HUES64 (cell line): ENCODE measurements at regions not wholly inside any gene's neighbourhood (a gene's known extent, or its start where the extent isn't known, plus 50 kb on each side); places are given as distances from the start of the nearest gene placed in this dataset.
A peak's percentile ranks its signal among the peaks of the same experiment; 100 is the strongest.

Source experiments
- H3K27ac ChIP-seq: 2 replicates; pipeline ENCODE4 v1.7.0; 2013; ENCODE audit warnings: low read depth, low read length, inconsistent platforms
- H3K27me3 ChIP-seq: 2 replicates; pipeline ENCODE4 v1.6.1; 2013; ENCODE audit warnings: mild to moderate bottlenecking, low read length; ENCODE audit not compliant: insufficient read depth
- H3K36me3 ChIP-seq: 2 replicates; pipeline ENCODE4 v1.6.1; 2013; ENCODE audit warnings: mild to moderate bottlenecking, low read length; ENCODE audit not compliant: insufficient read depth
- H3K4me1 ChIP-seq: 2 replicates; pipeline ENCODE4 v1.6.1; 2013; ENCODE audit warnings: mild to moderate bottlenecking, low read length, moderate library complexity; ENCODE audit not compliant: insufficient read depth
- H3K4me3 ChIP-seq: 2 replicates; pipeline ENCODE4 v1.5.1; 2013; ENCODE audit warnings: mild to moderate bottlenecking, low read length, moderate library complexity
- H3K9ac ChIP-seq: 2 replicates; pipeline ENCODE4 v1.6.1; 2013; ENCODE audit warnings: mild to moderate bottlenecking, low read depth, low read length
- H3K9me3 ChIP-seq: 2 replicates; pipeline ENCODE4 v1.6.1; 2013; ENCODE audit warnings: low read depth, low read length; ENCODE audit not compliant: insufficient read depth
- WGBS: fragments of 150-250, 120-280 bp; methylation state at CpG from one replicate; pipeline ENCODE4 v1.1.7; 2013; ENCODE audit warnings: missing lambda C conversion rate; 5-methylcytosine and 5-hydroxymethylcytosine counted together

DNA sequence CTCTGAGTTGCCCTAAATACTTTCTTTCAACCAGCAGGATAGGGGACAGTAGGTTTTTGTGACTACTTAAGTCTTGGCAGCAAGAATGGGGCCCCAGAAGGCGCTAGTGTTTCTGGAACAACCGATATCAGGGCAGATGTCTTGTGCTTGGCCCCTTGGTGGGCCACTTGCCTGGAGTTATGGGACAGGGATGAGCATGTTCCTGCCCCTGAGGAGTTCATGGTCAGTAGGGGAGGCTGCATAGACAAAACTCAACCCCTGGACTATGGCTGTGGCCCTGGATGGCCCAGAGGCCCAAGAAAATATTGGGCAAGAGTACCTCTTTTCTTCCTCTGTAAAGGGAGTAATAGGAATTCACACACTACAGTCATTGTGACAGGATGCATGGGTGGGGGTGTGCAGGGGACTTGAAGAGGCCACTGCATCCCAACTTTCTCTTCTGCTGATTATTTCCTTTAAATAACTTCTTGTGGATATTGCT lies 57.7 kb upstream of the IGFBP3 start:
- Histone ChIP-seq H3K36me3 (no peaks in the 10 kb centered on the region), H3K4me3 (no peak overlapping the region; the same call in 1 of the 2 replicates), H3K4me1 (peaks cover 17% of the 10 kb centered on the region; the same call in 1 of the 2 replicates), H3K27me3 (no peaks in the 10 kb centered on the region), H3K9ac (peak overlapping the region; percentile 10; the same call in 1 of the 2 replicates), H3K9me3 (peaks cover 11% of the 10 kb centered on the region; the same call in 1 of the 2 replicates), H3K27ac (peak overlapping the region; percentile 41)
- 69% methylated on average over 2 of the region's 2 CpGs for WGBS

DNA sequence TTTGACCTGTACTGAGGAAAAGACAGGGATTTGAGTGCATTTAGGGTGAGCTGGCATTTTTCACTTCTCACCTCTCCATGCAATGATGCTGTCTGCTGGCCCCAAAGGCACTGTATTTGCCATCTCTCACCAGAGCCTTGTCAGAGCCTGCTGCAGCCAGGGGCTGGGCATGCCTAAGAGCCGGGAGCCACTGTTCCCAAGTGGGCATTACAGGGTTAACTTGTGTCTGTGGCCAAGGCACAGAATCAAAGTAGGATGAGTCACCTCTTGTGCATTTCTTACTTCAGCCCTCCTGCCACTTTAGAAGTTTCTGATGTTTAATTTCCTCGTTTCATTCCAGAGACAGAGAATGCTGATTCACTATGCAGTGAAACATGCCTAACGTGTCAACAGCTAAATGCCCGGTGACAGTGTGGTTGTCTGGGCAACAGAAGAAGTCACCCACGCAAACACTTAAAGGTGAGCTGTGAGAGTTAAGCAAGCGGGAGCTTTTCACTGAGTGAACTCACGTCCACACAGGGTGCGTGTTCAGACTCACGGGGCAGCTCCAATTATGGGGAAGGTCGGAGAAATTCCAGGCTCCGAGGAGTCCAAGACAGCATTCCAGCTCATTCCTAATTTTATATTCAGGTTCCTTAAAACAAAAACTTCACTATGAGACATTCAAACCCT lies 57.1 kb upstream of the IGFBP3 start:
- H3K27me3 ChIP-seq = no peaks in the 10 kb centered on the region
- H3K4me1 ChIP-seq = peaks cover 17% of the 10 kb centered on the region; the same call in 1 of the 2 replicates
- peaks cover 11% of the 10 kb centered on the region; the same call in 1 of the 2 replicates for H3K9me3 ChIP-seq
- H3K36me3 ChIP-seq = no peaks in the 10 kb centered on the region
- WGBS = 45% methylated on average over 11 of the region's 11 CpGs
- peak overlapping the region; percentile 10; the same call in 1 of the 2 replicates for H3K9ac ChIP-seq
- no peak overlapping the region; the same call in 1 of the 2 replicates for H3K4me3 ChIP-seq
- H3K27ac ChIP-seq = peak overlapping the region; percentile 41; the same call in 1 of the 2 replicates

DNA sequence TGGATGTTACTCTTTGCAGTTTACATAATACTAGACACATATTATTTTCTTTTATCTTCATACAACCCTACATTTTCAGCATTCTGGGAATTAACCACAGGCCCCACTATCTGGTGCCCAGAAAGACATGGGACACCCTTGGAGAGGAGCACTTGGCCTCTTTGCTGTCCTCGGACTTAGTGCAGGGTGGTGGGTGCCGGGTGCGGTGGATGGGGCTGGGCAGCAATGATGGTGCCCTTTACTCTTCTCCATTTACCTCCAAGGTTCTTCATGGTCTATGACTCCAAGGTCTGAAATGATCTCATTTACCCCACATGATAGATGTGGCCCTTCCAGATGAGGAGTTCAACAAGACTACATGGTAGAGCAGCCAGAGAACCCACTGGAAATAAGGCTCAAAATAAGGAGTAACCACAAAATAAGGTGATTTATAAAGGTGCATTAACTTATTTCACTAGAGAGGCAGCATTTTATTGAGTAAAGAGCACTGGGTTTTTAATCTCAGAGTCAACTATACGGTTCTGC lies 56.2 kb upstream of the IGFBP3 start:
- Histone ChIP-seq H3K4me3 (no peak overlapping the region), H3K9ac (no peak overlapping the region), H3K36me3 (no peaks in the 10 kb centered on the region), H3K9me3 (peaks cover 9% of the 10 kb centered on the region; the same call in 1 of the 2 replicates), H3K4me1 (peaks cover 17% of the 10 kb centered on the region; the same call in 1 of the 2 replicates), H3K27me3 (no peaks in the 10 kb centered on the region), H3K27ac (no peak overlapping the region)
- 100% methylated on average over 4 of the region's 4 CpGs for WGBS

DNA sequence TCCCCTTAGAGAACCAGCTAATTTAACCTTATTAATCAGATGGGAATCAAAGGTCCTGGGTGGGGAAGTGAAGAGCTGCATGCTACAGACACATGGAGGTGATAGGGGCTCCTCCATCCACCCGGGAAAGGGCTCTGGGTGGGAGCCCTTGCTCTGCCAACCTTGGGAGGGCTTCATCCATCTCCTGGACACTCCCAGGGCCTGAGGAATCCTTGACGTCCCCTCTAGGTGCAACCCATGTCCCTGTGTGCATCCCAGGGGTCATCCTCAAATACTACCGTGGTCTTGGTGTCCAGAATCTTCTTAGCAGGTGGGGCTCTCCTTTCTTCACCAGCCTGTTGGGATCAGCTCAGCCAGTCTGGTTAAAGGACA lies 55.4 kb upstream of the IGFBP3 start:
- no peaks in the 10 kb centered on the region for H3K27me3 ChIP-seq
- H3K4me1 ChIP-seq = peaks cover 17% of the 10 kb centered on the region; the same call in 1 of the 2 replicates
- H3K9ac ChIP-seq = no peak overlapping the region
- H3K27ac ChIP-seq = no peak overlapping the region
- 0 out of 2 replicates have a peak, but pooled peaks cover under 1% of the 10 kb centered on the region for H3K9me3 ChIP-seq
- 95% methylated on average over 3 of the region's 3 CpGs for WGBS
- no peaks in the 10 kb centered on the region for H3K36me3 ChIP-seq
- H3K4me3 ChIP-seq = no peak overlapping the region

DNA sequence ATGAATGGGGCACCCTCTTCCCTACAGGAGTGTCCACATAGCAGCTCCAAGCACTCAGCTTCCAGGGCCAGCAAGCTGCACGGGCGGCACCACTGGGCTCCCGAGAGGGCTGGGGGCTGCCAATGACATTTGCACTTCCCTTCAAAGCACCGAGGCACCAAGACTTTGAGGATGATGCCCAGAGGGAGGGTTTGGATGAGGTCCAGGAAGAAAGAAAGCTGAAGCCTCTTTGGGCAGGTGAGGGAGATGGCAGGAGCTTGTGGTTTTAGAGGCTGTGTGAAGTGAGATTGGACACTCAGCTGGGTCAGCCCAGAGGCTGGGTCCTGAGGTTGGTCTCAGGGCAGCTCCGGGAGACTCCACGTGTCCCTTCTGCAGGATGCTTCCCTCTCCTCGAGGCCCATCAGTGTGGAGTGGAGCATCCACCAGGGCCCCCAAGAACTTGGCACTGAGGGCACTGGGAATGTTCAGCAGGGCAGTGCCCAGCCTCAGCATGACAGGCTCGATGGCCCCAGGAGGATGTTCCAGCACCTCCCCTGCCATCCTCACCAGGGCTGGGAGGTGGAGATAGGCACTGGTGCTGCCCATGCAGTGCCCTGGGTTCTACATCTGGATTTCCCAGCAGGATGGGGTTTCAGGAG lies 54.9 kb upstream of the IGFBP3 start:
- H3K4me3 ChIP-seq = no peak overlapping the region
- no peaks in the 10 kb centered on the region for H3K27me3 ChIP-seq
- no peak overlapping the region for H3K9ac ChIP-seq
- no peak overlapping the region for H3K27ac ChIP-seq
- peaks cover 17% of the 10 kb centered on the region; the same call in 1 of the 2 replicates for H3K4me1 ChIP-seq
- H3K9me3 ChIP-seq = no peaks in the 10 kb centered on the region
- 97% methylated on average over 8 of the region's 8 CpGs for WGBS
- no peaks in the 10 kb centered on the region for H3K36me3 ChIP-seq

DNA sequence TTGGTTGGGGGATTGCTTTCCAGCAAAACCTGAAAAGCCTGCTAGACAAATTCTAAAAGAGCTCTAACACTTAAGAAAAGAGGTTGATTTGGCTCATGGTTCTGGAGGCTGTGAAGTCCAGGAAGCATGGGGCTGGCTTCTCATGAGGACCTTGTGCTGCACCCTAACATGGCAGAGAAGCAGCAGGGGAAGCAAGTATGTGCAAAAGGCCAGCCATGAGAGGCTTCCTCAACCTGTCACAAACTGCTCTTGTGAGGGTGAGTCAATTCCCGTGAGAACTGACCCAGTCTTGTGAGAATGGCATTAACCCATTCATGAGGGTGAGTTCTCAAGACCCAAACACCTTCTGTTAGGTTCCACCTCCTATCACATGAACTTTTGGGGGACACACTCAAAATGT lies 54.3 kb upstream of the IGFBP3 start:
- Histone ChIP-seq H3K27me3 (no peaks in the 10 kb centered on the region), H3K9me3 (no peaks in the 10 kb centered on the region), H3K27ac (no peak overlapping the region), H3K4me3 (no peak overlapping the region), H3K9ac (no peak overlapping the region), H3K36me3 (no peaks in the 10 kb centered on the region), H3K4me1 (peaks cover 17% of the 10 kb centered on the region; the same call in 1 of the 2 replicates)
- WGBS = 71% methylated on average over 1 of the region's 1 CpG

DNA sequence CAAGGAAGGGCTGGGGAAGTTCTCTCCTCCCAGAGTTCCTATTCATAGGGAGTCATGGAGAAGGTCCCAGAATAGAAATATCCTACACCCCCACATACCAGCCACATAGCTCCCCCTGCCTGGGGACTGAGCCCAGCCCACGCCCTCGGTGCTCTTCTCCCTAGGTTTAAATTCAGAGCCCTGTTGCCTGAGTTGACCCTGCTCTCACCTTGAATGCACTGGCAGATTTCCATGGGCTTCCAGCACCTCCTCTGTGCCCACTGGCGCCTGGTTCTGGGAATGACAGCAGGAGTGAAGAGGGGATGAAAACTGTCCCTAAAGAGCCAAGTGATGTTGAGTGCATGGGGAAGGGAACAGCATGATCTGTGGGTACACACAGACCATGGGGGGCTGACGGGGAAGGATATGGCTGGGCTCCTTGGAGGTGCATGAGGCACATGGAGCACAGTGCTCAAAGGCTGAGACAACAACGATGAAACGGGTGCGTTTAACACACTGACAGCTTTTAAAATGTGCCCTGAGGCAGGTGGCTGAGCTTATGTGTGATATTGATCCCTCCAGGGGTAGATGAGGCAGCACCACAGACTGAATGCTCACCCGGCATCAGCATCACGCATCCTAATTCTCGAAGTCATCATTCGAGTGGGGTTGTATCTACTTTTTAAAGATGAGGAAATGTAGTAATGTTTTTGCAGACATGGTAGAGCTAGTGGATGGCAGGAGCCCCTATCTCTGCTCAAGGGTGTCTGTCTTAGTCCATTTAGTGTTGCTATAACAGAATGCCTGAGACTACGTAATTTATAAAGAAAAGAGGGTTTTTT lies 53.7 kb upstream of the IGFBP3 start:
- H3K27ac ChIP-seq = no peak overlapping the region
- H3K36me3 ChIP-seq = no peaks in the 10 kb centered on the region
- no peaks in the 10 kb centered on the region for H3K9me3 ChIP-seq
- no peak overlapping the region for H3K4me3 ChIP-seq
- WGBS = 94% methylated on average over 12 of the region's 12 CpGs
- H3K27me3 ChIP-seq = no peaks in the 10 kb centered on the region
- peaks cover 17% of the 10 kb centered on the region; the same call in 1 of the 2 replicates for H3K4me1 ChIP-seq
- H3K9ac ChIP-seq = no peak overlapping the region

DNA sequence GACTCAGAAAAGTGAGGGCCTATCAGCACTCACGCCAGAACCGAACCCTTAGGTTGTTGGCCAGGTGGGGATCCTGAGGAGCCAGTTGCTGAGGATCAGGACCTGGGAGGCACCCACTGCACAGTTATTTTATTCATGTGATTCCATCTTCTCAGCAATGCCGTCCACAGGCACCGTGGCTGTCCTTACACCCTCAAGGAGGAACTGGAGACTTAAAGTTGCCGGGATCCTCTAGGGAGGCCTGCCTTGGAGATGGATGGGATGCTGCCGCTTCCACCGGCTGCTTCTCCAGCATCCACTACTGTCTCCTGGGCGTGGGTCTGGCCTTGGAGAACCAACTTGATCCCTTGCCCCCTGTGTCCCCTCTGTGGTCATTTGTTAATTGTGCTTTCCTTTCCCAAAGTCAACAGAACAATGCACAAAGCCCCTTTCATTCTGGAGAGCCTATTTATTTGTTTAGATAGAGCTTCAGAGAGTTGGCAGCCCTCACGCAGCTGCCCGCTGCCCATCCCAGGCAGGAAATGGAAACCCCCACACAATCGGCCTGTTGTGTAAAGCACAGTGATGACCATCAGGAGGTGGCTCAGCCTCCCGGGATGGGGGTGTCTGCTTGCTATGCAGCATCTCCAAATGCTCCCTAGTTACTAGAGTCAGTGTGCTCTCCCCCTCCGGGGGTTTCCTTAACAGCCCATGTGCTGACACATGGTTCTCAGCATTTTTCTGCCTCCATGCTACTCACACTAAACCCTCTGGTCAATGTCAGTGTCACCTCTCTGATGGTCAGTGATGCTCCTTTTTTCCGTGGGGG lies 52.9 kb upstream of the IGFBP3 start:
- Histone ChIP-seq H3K9ac (no peak overlapping the region), H3K27ac (no peak overlapping the region), H3K27me3 (no peaks in the 10 kb centered on the region), H3K9me3 (no peaks in the 10 kb centered on the region), H3K4me1 (peaks cover 15% of the 10 kb centered on the region; the same call in 1 of the 2 replicates), H3K36me3 (no peaks in the 10 kb centered on the region), H3K4me3 (no peak overlapping the region)
- WGBS = 91% methylated on average over 14 of the region's 14 CpGs

DNA sequence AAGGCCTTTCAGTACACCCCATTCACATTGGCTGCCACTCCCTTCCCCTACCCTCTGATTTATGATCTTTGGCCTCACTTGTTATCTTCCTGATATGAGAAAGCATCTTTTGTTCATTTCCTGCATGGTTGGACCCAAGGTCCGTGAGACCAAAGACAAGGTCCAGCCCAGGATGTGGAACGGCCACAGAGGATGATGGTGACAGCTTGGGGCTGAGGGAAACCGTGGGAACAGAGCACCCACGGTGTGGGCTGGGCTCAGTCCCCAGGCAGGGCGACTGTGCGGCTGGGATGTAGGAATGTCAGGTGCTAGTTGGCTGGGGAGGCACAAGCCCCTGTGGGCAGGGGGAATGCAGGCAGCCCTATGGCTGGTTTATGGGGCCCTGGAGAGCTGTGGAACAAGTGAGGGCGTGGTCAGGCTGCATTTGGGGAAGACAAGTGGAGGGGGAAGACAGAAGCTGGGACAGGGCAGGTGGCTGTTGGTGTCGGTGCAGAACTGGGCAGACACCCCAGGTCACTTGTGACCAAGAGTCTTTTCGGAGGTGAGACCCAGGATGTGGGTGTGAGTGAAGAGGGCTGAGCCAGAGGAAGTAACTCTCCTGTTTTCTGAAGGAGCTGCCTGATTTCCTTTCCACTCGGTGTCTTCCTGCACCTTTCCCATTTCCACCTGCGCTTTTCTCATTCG lies 51.7 kb upstream of the IGFBP3 start:
- Histone ChIP-seq H3K4me3 (no peak overlapping the region), H3K9ac (no peak overlapping the region), H3K27me3 (no peaks in the 10 kb centered on the region), H3K9me3 (no peaks in the 10 kb centered on the region), H3K36me3 (no peaks in the 10 kb centered on the region), H3K27ac (no peak overlapping the region), H3K4me1 (peaks cover 4% of the 10 kb centered on the region; the same call in 1 of the 2 replicates)
- WGBS = 91% methylated on average over 12 of the region's 12 CpGs
